ENCODE measurements at regions not wholly inside any gene's neighbourhood (a gene's known extent, or its start where the extent isn't known, plus 50 kb on each side); places are given as distances from the start of the nearest gene placed in this dataset.

GRCh38 chr4:65265526-65265925 is 404.8 kb downstream of the EPHA5 start:
- TF ChIP-seq, protein P1, sequence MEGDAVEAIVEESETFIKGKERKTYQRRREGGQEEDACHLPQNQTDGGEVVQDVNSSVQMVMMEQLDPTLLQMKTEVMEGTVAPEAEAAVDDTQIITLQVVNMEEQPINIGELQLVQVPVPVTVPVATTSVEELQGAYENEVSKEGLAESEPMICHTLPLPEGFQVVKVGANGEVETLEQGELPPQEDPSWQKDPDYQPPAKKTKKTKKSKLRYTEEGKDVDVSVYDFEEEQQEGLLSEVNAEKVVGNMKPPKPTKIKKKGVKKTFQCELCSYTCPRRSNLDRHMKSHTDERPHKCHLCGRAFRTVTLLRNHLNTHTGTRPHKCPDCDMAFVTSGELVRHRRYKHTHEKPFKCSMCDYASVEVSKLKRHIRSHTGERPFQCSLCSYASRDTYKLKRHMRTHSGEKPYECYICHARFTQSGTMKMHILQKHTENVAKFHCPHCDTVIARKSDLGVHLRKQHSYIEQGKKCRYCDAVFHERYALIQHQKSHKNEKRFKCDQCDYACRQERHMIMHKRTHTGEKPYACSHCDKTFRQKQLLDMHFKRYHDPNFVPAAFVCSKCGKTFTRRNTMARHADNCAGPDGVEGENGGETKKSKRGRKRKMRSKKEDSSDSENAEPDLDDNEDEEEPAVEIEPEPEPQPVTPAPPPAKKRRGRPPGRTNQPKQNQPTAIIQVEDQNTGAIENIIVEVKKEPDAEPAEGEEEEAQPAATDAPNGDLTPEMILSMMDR (IDR thresholded peaks at IDR 0.05; ENCODE audit: borderline replicate concordance, control extremely low read depth, extremely low read depth, insufficient read depth, missing control alignments) = no peak
- in situ Hi-C loops (cut with MboI; ENCODE audit: low sequenced_read_pairs, unreplicated experiment) = no loop called here
- no peak for DNase-seq (ENCODE audit: low spot score)

DNA sequence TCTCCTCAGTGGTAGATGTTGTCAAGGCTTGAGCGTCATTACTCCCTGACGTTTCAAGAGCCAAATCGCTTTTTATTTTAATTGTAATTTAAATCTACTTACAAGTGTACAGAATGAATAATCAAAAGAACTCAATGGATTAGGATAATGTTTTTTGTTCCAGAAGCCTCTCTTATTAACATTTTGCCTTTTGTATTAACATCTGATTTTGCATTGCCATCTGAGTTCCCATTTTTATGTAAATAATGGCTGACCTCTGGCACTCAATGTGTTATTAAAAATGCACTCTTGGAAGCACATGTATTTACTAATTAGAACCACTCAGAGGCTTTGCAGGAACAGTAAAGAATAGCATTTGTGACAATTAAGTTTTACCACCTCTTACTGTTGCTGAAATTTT is 411.0 kb downstream of the EPHA5 start:
- in situ Hi-C loops (cut with MboI; ENCODE audit: low sequenced_read_pairs, unreplicated experiment) = no loop called here
- DNase-seq (ENCODE audit: low spot score) = no peak
- TF ChIP-seq, protein P1 (IDR thresholded peaks at IDR 0.05; ENCODE audit: borderline replicate concordance, control extremely low read depth, extremely low read depth, insufficient read depth, missing control alignments) = no peak

DNA sequence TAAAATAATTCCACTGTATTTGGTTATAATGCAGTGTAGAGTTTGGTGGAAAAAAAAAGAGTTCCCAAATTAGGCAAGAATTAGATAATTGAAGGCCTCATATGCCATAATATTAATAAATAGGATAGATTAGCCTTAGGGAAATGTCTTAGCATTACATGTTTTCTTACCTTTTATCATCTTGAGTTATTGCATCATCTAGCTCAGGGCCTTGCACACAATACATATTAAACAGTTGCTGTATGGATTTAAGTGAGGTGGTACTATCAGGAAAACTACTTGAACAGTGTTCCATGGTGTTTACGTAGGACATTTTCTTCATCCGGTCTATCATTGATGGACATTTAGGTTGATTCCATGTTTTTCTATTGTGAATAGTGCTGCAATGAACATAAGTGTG is 419.4 kb downstream of the EPHA5 start:
- in situ Hi-C loops (cut with MboI; ENCODE audit: low sequenced_read_pairs, unreplicated experiment) = no loop called here
- TF ChIP-seq, protein P1 (IDR thresholded peaks at IDR 0.05; ENCODE audit: borderline replicate concordance, control extremely low read depth, extremely low read depth, insufficient read depth, missing control alignments) = no peak

GRCh38 chr4:65249111-65249510 is 421.2 kb downstream of the EPHA5 start:
- in situ Hi-C loops (cut with MboI; ENCODE audit: low sequenced_read_pairs, unreplicated experiment) = no loop called here
- TF ChIP-seq, protein P1 (IDR thresholded peaks at IDR 0.05; ENCODE audit: borderline replicate concordance, control extremely low read depth, extremely low read depth, insufficient read depth, missing control alignments) = no peak
- DNase-seq (ENCODE audit: low spot score) = no peak

More for the DNA sequence above, 419.4 kb downstream of the EPHA5 start:
- DNase-seq (ENCODE audit: low spot score) = no peak

DNA sequence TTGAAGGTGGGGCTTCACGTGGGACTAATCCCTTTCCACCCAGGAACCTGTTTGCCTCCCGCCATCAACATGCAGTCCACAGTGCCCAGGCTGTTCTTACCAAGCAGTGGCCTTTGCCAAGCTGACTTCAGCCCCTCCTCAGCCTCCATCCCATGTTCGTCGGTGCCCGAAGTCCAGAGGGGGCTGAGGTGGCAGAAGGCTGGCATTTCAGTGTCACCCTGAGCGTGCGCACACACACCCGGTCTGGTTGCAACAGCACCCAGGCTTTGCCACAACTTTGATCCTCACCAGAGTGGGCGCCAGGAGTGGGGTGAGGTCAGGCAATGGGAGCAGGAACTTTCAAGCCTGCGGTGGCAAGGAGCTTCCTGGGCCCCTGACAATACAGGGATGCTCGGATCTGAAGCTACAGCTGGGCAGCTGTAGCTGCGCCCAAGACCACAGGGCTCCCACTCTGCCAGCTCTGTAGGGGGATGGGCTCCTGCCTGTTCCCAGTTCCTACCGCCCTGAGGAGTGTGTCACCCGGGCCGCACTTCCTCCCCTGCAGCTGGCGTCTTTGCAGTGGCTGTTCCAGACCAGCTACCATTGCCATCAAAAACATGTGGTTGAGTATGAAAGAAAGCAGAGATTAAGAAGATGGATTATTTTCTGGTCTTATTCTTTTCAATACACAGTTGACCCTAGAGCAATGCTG is 428.0 kb downstream of the EPHA5 start:
- DNase-seq (ENCODE audit: low spot score) = no peak
- TF ChIP-seq, protein P1 (IDR thresholded peaks at IDR 0.05; ENCODE audit: borderline replicate concordance, control extremely low read depth, extremely low read depth, insufficient read depth, missing control alignments) = no peak
- in situ Hi-C loops (cut with MboI; ENCODE audit: low sequenced_read_pairs, unreplicated experiment) = no loop called here

DNA sequence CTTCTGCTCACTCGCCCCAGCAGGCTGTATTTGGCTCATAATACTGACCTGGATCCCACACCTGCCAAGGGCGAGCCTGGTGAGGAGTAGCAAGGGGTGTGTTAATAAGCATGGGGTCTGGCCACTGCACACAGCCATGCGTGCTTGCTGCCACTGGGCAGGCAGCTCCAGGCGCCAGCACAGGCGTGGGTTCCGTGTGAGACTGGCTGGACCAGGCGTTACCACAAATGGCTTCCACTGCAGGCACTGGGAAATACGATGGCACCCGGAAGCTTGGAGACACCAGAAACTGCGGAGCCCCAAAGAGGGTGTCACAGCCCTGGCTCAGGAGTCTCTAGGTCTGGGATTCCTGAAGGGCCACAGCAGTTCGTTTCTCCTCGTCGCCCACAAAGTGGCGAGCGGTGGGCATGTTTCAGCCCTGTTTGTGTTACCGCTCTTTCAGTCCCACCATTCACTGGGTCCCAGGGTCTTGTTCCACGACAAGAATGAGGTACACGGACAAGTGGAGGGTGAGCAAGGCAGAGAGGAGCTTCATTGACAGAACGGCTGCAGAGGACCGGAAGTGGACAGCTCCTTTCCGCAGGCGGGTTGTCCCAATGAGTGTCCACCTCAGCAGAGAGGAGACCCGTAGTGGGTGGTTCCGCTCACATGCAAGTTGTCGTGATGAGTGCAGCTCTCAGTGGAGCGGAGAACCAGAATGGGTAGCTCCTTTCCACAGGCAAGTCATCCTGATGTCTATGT is 428.9 kb downstream of the EPHA5 start:
- DNase-seq (ENCODE audit: low spot score) = no peak
- TF ChIP-seq, protein P1 (IDR thresholded peaks at IDR 0.05; ENCODE audit: borderline replicate concordance, control extremely low read depth, extremely low read depth, insufficient read depth, missing control alignments) = no peak
- in situ Hi-C loops (cut with MboI; ENCODE audit: low sequenced_read_pairs, unreplicated experiment) = no loop called here

All from GM13976 (cell line).